ENCODE measurements at regions not wholly inside any gene's neighbourhood (a gene's known extent, or its start where the extent isn't known, plus 50 kb on each side); places are given as distances from the start of the nearest gene placed in this dataset.

GRCh38 chr6:141056945-141057625 is 1075.6 kb upstream of the GJE1 start:
- TF ChIP-seq CTCF (IDR thresholded peaks at IDR 0.05 in 4 of 5, conservative IDR thresholded peaks at IDR 0.05 in 1 of 5): no peak
- TF ChIP-seq POLR2A (IDR thresholded peaks at IDR 0.05): no peak
